ENCODE measurements at regions not wholly inside any gene's neighbourhood (a gene's known extent, or its start where the extent isn't known, plus 50 kb on each side); places are given as distances from the start of the nearest gene placed in this dataset.

- no peak for DNase-seq
These were observed 66.0 kb upstream of the ZFAND5 start for GRCh38 chr9:72431036-72431435.

GRCh38 chr9:72428329-72428728, 63.3 kb upstream of the ZFAND5 start:
- DNase-seq, result no peak

GRCh38 chr9:72427801-72428200, 62.8 kb upstream of the ZFAND5 start:
- DNase-seq, result no peak

GRCh38 chr9:72424131-72424530, 59.1 kb upstream of the ZFAND5 start:
- DNase-seq, result no peak

GRCh38 chr9:72422214-72422613, 57.2 kb upstream of the ZFAND5 start:
- DNase-seq, result no peak

GRCh38 chr9:72420783-72421182, 55.8 kb upstream of the ZFAND5 start:
- no peak for DNase-seq

GRCh38 chr9:72415948-72416347, 50.9 kb upstream of the ZFAND5 start:
- DNase-seq, result no peak

GRCh38 chr9:72415163-72415562, 50.2 kb upstream of the ZFAND5 start:
- no peak for DNase-seq

All from GDM1 (cell line).